Keratinocyte (primary cell): ENCODE measurements at regions not wholly inside any gene's neighbourhood (a gene's known extent, or its start where the extent isn't known, plus 50 kb on each side); places are given as distances from the start of the nearest gene placed in this dataset.

Experiments used
- DNase-seq: peaks from one replicate; pipeline ENCODE4 v3.0.0-alpha.2; 2011; ENCODE audit warnings: low read depth, missing footprints, low spot score
- FAIRE-seq: peaks from 2 replicates; lab custom pipeline; 2011; peaks lifted over from hg19 to GRCh38; lab: Jason Lieb, UNC
- H2AFZ ChIP-seq: 2 replicates; pipeline ENCODE4 v1.6.0; 2012; ENCODE audit warnings: low read length, control low read depth, inconsistent platforms; ENCODE audit not compliant: control insufficient read depth
- H3K27ac ChIP-seq: 2 replicates; pipeline ENCODE4 v1.5.1; 2011; ENCODE audit warnings: low read length; ENCODE audit not compliant: control insufficient read depth, insufficient read depth
- H3K27me3 ChIP-seq: 3 replicates; pipeline ENCODE4 v1.6.0; 2011; ENCODE audit warnings: low read length; ENCODE audit not compliant: control insufficient read depth, insufficient read depth; ENCODE audit errors: extremely low read depth
- H3K36me3 ChIP-seq, 2 experiments: 2 replicates in 1 of 2; 3 replicates in 1 of 2; pipeline ENCODE4 v1.5.1; 2011; ENCODE audit warnings: low read length in 2 of 2, mild to moderate bottlenecking in 1 of 2; ENCODE audit not compliant: control insufficient read depth in 2 of 2, insufficient read depth in 2 of 2; ENCODE audit errors: extremely low read depth in 1 of 2
- H3K4me1 ChIP-seq: 3 replicates; pipeline ENCODE4 v1.5.1; 2011; ENCODE audit warnings: low read length; ENCODE audit not compliant: control insufficient read depth, insufficient read depth; ENCODE audit errors: extremely low read depth
- H3K4me2 ChIP-seq: 3 replicates; pipeline ENCODE4 v1.6.0; 2011; ENCODE audit warnings: low read depth, low read length; ENCODE audit not compliant: control insufficient read depth, insufficient read depth; ENCODE audit errors: extremely low read depth
- H3K4me3 ChIP-seq, 3 experiments: fragments of 200-600 bp in 1 of 3; sonication (generic) in 1 of 3; 2 replicates in 2 of 3; 3 replicates in 1 of 3; pipeline ENCODE4 v1.5.1; 2011 to 2016; ENCODE audit warnings: low read length in 3 of 3, mild to moderate bottlenecking in 3 of 3, control low read depth in 2 of 3, inconsistent platforms in 1 of 3, low read depth in 1 of 3, mixed read lengths in 1 of 3, mixed run types in 1 of 3, moderate library complexity in 1 of 3; ENCODE audit not compliant: control insufficient read depth in 2 of 3, insufficient read depth in 2 of 3; ENCODE audit errors: extremely low read depth in 1 of 3
- H3K79me2 ChIP-seq: 2 replicates; pipeline ENCODE4 v1.6.0; 2012; ENCODE audit warnings: low read length; ENCODE audit not compliant: control insufficient read depth, insufficient read depth
- H3K9ac ChIP-seq: 3 replicates; pipeline ENCODE4 v1.6.0; 2011; ENCODE audit warnings: low read length; ENCODE audit not compliant: control insufficient read depth, insufficient read depth; ENCODE audit errors: extremely low read depth
- H3K9me1 ChIP-seq: 3 replicates; pipeline ENCODE4 v1.6.0; 2011; ENCODE audit warnings: low read length; ENCODE audit not compliant: control insufficient read depth, insufficient read depth; ENCODE audit errors: extremely low read depth
- H3K9me3 ChIP-seq: 2 replicates; pipeline ENCODE4 v1.5.1; 2012; ENCODE audit warnings: low read depth, low read length; ENCODE audit not compliant: control insufficient read depth
- H4K20me1 ChIP-seq: 3 replicates; pipeline ENCODE4 v1.6.0; 2011; ENCODE audit warnings: low read length; ENCODE audit not compliant: control insufficient read depth, insufficient read depth; ENCODE audit errors: extremely low read depth
- CTCF ChIP-seq, 3 experiments: IDR thresholded peaks in 1 of 3; conservative IDR thresholded peaks in 1 of 3; optimal IDR thresholded peaks in 1 of 3; 2 replicates in 2 of 3; 3 replicates in 1 of 3; pipeline versions ENCODE3 to v1.5.1; 2011; ENCODE audit warnings: low read length in 3 of 3, mild to moderate bottlenecking in 3 of 3, moderate library complexity in 2 of 3, control low read depth in 1 of 3, inconsistent platforms in 1 of 3; ENCODE audit not compliant: insufficient read depth in 2 of 3; ENCODE audit errors: extremely low read depth in 1 of 3
- EZH2 ChIP-seq: IDR thresholded peaks from one replicate; pipeline ENCODE4 v1.6.1; 2012; ENCODE audit warnings: inconsistent platforms, mild to moderate bottlenecking, low read length, moderate library complexity
- dilution Hi-C: fragments of 300-500 bp; cut with MboI; formaldehyde crosslinking; loops from one replicate; pipeline ENCODE4 v1.7.0; 2020; ENCODE audit warnings: low sequenced_read_pairs; ENCODE audit not compliant: extremely low pct_ligation_motif_present

DNA sequence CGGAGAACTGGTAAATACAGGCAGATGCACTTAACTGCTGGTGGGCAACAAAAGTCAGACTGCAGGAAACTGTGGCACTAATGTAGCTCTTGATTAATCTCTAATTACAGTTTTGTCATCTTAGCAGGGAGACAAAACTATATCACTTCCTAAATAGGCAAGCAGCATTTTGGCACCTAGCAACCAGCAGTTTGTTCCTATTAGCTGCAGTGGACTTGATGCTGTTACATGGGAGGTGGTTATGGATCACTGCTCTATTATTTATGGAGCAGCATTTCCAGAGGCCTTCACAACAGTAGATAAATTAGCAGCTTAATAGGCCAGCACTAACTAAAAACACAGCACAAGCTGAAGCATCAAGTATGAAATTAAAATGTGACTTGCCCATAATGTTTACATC lies 518.3 kb upstream of the ITGA1 start:
- Histone ChIP-seq H2AFZ (no peak overlapping the region), H3K4me1 (no peaks in the 10 kb centered on the region), H3K36me3 (no peaks in the 10 kb centered on the region), H3K9ac (no peak overlapping the region), H3K27ac (no peak overlapping the region), H3K79me2 (no peaks in the 10 kb centered on the region), H3K27me3 (no peaks in the 10 kb centered on the region), H3K4me2 (no peak overlapping the region), H4K20me1 (no peaks in the 10 kb centered on the region), H3K4me3 (no peak overlapping the region), H3K9me3 (no peaks in the 10 kb centered on the region), H3K9me1 (no peaks in the 10 kb centered on the region)
- dilution Hi-C loops = no loop called here
- DNase-seq (no peak), FAIRE-seq (no peak)
- TF ChIP-seq CTCF (optimal IDR thresholded peaks at IDR 0.05 in 1 of 3, IDR thresholded peaks at IDR 0.05 in 1 of 3, conservative IDR thresholded peaks at IDR 0.05 in 1 of 3; ENCODE audit: extremely low read depth in 1 of 3, insufficient read depth in 2 of 3, low read length in 3 of 3) (no peak), EZH2 (no peak)

- H3K79me2 ChIP-seq = no peaks in the 10 kb centered on the region
- H3K4me1 ChIP-seq = no peaks in the 10 kb centered on the region
- no peak for DNase-seq
- H3K4me3 ChIP-seq = no peak overlapping the region
- no peaks in the 10 kb centered on the region for H3K9me1 ChIP-seq
- H3K36me3 ChIP-seq = no peaks in the 10 kb centered on the region
- no peak for TF ChIP-seq EZH2
- no peak for TF ChIP-seq CTCF (optimal IDR thresholded peaks at IDR 0.05 in 1 of 3, IDR thresholded peaks at IDR 0.05 in 1 of 3, conservative IDR thresholded peaks at IDR 0.05 in 1 of 3; ENCODE audit: extremely low read depth in 1 of 3, insufficient read depth in 2 of 3, low read length in 3 of 3)
- no peaks in the 10 kb centered on the region for H3K27me3 ChIP-seq
- no peak overlapping the region for H3K9ac ChIP-seq
- no peak overlapping the region for H3K4me2 ChIP-seq
- H3K27ac ChIP-seq = no peak overlapping the region
- dilution Hi-C loops = no loop called here
- H3K9me3 ChIP-seq = no peaks in the 10 kb centered on the region
- no peak overlapping the region for H2AFZ ChIP-seq
- FAIRE-seq = no peak
- H4K20me1 ChIP-seq = no peaks in the 10 kb centered on the region
These were observed 517.9 kb upstream of the ITGA1 start for GRCh38 chr5:52269859-52270258.
